GM21381 (cell line): ENCODE measurements at regions not wholly inside any gene's neighbourhood (a gene's known extent, or its start where the extent isn't known, plus 50 kb on each side); places are given as distances from the start of the nearest gene placed in this dataset.
"Not testable (repeated sequence)": the region's sequence is repeated elsewhere in the genome, so short reads cannot be mapped to it uniquely, and the experiment has no call there.

ENCODE experiments used
- ATAC-seq: cut with Tn5 transposase; IDR thresholded peaks from one replicate; pipeline ENCODE4 v1.9.1; 2021; ENCODE audit warnings: mild to moderate bottlenecking, moderate library complexity; ENCODE audit not compliant: unreplicated experiment

DNA sequence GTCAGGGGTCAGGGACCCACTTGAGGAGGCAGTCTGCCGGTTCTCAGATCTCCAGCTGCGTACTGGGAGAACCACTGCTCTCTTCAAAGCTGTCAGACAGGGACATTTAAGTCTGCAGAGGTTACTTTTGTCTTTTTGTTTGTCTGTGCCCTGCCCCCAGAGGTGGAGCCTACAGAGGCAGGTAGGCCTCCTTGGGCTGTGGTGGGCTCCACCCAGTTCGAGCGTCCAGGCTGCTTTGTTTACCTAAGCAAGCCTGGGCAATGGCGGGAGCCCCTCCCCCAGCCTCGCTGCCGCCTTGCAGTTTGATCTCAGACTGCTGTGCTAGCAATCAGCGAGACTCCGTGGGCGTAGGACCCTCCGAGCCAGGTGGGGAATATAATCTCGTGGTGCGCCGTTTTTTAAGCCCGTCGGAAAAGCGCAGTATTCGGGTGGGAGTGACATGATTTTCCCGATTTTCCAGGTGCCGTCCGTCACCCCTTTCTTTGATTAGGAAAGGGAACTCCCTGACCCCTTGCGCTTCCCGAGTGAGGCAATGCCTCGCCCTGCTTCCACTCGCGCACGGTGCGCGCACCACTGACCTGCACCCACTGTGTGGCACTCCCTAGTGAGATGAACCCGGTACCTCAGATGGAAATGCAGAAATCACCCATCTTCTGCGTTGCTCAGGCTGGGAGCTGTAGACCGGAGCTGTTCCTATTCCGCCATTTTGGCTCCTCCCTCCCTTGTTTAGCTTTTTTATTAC is 268.6 kb upstream of the SATB1 start:
- not testable (repeated sequence) for ATAC-seq

DNA sequence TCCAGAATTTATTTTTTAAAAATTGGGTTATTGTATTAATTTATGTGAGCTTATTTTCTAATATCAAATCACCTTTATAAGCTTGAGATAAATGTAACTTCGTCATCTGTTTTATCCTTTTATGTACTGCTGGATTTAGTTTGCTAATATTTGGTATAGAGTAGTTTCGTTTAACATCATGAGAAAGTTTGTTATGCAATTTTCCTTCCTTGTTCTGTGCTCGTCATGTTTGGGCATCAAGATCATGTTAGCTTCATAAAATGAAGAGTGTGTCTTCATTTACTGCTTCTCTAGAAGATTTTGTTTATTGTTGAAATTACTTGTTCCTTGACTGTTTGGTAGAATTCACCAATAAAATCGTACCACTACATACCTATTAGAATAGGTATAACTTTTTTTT is 262.1 kb upstream of the SATB1 start:
- no peak for ATAC-seq

DNA sequence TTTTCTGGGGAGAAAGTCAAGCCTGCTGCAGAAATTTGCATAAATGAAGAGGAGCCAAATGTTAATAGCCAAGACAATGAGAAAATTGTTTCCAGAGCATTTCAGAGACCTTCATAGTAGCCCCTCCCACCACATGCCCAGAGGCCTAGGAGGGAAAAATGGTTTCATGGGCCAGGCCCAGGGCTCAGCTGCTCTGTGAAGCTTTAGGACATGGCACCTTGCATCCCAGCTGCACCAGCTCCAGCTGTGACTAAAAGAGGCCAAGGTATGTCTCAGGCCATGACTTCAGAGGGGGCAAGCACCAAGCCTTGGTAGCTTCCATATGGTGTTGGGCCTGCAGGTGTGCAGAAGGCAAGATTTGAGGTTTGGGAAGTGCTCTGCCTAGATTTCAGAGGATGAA is 258.8 kb upstream of the SATB1 start:
- ATAC-seq, result no peak

DNA sequence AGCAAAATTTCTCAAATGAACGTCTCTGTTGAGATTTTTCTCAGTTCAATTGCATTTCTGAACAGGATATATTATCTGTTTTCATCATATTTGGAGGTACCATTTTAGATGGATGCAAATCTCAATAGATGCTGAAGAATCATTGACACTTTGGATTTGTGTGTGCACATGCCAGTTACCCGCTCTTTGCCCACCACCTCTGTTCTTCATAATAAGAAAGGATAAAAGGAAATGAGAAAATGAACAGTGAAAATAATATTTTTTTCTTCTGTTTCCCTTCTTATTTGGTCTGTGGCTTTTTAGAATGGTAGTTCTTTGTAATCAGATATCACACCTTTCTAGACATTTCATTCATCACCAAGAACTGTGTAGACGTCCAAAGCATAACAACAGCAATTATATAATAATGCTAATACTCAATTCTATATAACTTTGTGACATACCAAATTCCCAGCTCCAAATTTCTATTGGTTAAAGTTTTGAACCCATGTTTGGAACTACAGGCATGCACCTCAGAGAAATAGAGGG is 256.7 kb upstream of the SATB1 start:
- no peak for ATAC-seq

DNA sequence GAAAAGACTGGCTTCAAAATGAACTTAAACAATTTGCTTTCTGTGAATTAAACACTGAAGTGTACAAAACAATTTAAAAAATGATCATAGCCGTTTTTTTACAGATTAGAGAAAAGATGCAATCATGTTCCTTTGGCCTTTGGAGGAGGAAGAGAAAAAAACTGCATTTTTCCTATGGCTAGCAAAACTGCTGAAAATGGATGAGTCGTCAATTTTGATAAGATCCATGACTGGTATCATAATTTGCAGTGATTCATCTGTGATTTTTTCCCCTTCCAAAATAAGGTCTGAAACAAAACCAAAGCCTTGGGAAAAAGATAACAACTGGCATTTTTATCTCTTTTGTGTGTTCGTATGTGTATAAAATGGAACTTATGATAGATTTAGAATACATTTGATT is 255.6 kb upstream of the SATB1 start:
- no peak for ATAC-seq

DNA sequence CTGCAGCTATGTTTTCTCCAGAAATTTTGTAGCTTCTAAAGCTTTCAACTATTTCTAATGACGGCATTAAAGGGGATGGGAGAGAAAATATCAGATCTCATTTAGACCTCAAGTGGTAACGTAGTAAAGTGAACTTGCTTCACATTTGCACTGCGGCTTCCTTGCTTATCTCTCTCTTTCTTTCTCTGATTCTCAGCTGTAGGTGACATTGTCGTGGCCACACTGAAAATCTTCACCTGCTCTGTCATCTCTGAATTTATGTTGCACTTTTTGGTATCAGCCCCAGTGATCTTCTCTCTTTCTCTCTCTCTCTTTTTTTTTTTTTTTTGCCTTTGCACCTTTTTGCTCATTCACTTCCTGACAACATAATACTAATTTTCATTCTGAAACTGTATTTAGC is 254.1 kb upstream of the SATB1 start:
- no peak for ATAC-seq

DNA sequence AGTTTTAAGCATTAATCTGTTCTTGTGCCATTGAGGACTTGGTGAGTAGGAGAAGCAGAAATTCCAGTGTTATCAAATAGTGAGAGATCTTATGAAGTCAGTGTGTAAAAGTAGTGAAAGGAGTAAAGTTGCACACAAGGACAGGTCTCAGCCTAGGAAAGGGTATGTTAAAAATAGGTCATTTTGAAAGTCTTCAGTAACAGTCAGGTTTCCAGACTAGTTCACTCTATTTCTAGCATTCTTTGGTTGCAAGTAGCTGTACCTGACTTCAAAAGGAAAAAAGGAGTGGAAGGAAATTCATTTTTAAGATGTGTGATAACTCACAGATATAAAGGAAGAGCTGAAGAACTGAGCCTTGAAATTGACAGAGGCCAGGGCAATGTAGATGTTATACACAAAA is 250.1 kb upstream of the SATB1 start:
- no peak for ATAC-seq

DNA sequence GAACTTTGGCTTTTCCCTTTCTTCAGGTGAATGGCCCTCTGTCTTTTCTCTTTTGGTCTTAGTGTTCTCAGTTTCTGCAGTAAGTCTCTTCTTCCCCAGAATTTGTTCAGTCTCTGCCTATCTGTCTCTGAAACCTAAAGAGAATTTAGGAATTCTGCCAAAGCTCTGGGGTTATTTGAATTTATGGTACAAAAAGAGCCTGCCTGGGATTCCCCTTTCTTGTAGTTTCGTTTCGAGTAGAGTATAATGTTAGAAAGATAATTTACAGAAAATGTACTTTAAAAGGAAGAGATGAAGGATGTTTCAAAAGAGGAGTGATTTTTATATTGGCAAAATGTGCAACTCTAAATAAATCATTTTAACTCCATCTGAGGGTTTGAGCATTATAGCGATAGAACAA is 247.4 kb upstream of the SATB1 start:
- no peak for ATAC-seq

DNA sequence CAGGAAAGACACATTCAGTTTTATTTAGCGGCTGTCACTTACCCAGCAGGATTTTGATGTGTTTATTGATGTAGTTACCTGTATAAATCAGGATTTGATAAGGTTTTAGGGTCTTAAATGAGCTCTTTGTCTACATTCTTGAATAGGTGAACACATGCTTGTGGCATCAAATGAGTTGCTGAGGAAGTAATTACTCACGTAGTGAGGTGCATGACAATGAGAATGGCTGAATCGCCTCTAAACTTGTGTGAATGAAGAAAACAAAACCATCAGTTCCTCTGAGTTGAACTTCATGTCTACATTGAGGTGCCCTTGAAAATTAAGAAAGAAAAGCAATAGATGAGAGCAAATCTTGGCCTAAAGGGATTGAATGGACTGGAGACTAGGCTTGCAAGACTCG is 245.6 kb upstream of the SATB1 start:
- ATAC-seq, result no peak

DNA sequence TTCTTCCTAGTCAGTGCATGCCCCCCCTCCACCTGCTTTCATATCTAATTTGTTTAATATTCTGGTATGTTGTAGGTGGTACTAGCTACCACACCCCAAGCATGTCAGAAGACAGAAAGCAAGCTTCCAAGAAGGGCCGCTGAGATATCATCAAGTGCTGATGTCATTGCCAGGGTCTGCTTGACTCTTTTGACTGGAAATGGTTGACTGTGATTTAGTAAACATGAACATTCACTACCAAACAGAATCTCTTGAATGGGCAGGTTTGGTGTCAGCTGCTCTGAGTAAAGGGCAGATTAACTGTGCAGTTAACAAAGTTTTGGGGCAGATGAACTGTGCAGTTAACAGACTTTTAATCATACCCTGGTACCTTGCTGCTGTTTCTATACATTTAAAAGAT is 244.2 kb upstream of the SATB1 start:
- ATAC-seq, result no peak

DNA sequence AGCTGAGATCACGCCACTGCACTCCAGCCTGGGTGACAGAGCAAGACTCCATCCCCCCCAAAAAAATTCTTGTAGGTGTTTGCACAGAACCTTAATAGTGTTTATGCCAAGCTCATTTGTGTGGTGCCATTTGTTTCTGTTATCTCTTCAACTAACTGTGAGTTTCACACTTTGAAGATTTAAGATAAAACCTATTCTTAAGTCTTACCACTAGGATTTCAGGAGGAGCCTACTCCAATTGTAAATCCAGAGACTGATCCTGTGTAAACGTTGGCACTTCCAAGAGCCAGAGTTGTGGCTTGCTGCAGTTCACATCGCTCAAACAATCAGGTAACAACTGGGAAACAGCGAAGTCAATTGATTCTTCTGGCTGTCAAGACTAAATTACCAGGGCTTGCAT is 242.4 kb upstream of the SATB1 start:
- no peak for ATAC-seq

DNA sequence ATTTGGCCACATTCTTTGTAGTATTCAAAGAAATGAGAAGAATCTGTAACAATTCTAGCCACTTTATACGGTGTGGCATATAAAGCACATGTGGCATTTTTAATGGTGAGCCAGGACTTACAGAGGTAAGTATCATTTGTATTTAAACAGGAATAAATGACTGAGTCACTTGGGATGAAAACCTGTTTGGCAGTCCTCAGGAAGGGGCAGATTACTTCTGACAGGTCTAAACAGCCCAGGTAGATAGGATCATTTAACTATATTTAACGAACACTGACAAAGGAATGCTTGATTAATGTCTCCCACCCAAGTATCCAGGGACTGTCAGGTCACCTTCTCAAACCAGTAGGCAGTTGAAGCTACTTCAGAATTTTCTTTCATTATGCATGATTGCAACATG is 241.5 kb upstream of the SATB1 start:
- no peak for ATAC-seq

DNA sequence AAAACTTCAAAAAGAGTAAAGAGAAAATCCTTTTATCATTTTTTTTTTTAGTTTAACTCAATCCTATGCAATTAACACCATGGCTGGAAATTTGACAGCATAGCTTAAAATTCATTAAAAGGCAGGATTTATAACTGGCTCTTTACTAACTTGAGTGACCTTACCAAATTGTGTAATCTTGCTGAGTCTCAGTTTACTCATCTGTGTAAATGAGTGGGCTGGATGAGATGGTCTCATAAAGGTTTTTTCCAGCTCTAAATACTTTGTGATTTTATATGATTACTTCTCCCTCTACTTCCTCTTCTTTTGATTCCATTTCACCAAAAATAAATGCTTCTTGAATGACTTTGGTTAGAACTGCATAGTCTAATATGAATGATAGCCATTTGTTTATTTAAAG is 234.9 kb upstream of the SATB1 start:
- ATAC-seq, result no peak

DNA sequence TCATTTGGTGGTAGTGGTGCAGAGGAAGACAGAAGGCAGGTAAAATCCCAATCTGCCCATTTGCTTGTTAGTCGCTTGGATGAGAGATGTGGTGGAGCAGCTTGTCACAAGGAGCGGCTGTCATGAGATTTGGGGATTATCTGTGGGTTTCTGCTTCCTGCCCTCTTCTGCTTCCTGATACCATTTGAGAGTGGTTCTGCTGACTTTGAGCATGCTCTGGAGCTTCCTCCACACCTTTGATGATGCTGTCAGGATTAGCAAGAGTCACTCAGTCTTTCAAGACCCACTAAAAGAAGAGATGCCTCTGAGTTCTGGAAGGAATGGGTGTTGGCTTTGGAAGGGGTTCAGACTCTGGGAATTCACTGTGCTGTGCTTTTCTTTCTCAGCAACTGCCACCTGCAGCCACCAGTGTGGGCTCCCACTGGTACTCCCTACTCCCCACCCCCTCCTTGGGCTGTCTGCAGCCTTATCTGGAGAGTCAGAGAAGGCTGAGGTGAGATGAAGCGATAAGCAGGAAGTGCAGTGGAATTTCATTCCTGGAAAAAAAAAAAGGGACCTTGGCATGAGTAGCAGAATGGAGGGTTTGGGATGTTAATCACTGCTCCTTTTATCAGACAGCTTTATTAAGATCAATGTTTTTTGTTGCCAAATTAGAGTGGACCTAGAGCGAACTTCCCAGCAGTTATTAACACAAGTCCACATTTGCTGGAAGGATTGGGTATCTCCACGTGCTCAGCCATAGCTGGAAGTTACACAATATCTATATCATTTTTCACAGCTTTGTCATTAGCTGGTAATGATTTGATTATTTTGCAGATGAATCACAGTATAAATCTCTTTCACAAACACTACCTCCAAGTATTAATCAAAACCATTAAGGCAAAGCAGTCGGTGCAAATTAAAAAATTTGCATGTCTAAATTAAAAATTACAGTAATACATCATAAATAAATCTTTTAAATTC is 233.0 kb upstream of the SATB1 start:
- no peak for ATAC-seq

DNA sequence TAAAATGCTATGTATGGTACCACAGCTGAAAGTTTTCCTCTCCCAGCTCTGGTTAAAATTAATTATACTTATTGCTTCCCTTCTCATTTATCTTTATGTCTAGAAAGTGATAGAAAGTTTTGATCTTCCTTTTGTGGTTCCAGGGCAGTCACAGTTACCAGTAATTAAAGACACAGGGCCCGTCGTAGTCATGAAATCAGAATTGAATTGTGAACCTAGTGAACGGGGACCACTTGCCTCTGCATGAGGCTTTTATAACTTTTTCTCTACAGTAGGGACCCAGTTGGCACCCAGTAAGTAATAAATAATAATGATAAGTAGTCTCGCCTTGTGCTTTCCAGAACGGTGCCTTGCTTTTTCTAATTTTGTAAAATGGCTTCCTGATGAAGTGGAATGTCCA is 231.7 kb upstream of the SATB1 start:
- no peak for ATAC-seq

DNA sequence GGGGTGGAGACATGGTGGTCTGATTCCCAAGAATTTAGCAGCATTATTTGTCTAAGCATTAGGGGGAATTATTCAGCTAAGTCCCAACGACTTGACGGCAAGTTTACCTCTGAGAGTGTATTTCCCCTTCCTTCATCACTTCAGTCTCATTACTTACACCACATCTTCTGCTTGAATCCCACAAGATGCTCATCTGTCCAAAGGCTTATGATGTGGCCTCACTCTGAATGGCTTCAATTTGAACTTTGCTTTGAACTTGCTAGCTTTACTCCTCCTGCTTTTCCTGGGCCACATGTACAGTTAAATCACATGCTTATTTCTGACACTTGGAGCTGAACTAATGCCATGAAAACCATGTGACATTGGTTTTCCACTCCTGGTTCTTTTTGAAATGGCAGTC is 231.3 kb upstream of the SATB1 start:
- ATAC-seq, result no peak

DNA sequence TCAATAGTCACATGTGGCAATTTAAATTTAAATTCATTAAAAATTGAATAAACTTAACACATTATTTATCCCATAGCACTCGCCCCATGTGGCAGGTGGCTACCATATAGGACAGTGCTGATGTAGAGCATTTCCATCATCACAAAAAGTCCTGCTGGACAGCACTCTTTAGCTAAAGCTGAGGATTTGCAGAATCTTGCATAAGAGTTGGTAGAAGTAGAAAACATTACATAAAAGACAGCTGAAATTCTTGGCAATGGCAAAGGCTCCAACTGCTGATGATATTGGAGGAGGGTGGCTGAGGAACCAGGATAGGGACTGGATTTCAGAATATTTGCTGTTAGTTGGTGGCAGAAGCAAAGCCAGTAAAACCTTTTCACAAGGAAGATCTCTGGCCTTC is 230.7 kb upstream of the SATB1 start:
- no peak for ATAC-seq

DNA sequence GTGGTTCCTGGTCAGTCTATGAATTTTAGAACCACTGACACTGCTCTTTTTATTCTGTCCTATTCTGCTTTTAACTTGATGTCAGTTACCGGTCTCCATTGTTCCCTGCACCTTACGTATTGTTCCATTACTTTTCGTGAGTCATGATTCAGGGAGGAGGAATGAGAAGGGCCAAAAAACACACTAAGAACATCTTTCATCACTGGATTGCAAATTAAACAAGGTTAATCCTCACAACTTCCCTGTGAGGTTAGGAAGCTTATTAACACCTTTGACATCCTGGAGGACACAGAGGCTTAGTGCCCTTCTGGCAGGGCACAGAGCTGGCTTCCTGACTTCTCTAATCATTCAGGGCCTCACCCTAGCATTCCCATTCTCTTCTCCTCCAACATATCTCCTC is 227.6 kb upstream of the SATB1 start:
- no peak for ATAC-seq

DNA sequence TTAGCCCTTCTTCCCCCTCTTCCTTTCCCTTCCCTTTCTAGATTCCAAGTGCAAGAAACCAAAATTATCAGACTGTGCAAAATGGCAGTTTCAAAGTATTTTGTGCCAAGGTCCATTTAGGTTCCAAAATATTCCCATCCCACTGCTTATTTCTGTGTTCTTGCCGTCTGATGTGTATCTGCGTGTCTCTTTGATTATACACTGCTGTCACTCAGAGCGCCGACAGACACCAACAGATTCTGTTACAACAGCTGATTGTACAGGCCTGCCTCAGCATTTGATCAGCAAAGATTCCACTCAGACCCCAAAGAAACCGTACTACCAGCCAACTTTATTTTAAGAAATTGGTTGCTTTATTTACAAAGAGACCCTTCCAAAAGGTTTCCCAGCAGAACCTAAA is 225.6 kb upstream of the SATB1 start:
- ATAC-seq, result no peak

DNA sequence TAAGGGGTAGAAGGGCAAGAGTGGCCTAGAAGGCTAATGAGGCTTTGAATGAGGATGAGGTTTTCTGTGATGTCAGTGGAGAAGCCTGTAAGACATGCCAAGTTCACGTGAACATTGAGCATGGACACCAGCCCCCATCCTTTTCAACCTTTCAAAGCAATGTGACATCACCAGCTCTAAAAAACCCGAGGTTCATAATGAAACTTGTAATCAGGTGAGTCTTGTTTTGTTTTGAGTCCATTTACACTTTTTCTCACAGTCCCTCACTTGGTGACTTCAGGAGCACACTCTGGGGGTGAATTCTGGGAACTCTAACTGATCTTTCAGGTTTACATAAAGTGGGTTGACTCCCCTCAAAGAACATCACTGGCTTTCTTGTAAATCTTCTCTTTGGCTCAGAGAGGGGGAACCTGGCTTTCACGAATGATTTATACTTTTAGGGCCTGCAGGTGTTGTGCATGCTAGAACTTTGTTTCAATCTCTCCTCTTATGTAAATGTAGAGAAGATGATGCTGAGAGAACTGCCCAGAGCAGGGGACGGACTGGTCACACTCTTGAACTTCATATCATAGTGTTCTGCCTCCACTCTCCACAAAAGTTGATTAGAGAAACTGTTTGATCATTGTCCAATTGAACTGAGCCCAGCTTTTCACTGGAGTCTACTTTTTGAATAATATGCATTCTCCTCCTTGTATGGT is 224.7 kb upstream of the SATB1 start:
- ATAC-seq, result peak; percentile 71

DNA sequence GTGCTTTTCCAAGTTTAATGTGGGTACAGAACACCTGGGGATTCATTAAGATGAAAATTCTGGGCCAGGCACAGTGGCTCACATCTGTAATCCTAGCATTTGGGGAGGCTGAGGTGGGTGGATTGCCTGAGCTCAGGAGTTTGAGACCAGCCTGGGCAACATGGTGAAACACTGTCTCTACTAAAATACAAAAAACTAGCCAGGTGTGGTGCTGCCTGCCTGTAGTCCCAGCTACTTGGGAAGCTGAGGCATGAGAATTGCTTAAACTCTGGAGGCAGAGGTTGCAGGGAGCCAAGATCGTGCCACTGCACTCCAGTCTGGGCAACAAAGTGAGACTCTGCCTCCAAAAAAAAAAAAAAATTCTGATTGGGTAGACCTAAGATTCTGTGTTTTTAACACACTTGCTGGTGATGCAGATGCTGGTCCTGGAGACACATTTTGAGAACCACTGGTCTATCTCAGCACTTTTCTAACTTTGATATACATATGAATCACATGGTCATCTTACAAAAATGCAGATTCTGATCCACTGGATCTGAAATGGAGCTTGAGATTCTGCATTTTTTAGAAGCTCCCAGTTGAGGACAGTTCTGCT is 223.8 kb upstream of the SATB1 start:
- ATAC-seq, result no peak
